Activated naive CD4-positive, alpha-beta T cell treated with anti-CD3 and anti-CD28 coated beads, Interleukin-2, amount 50 U/mL, for 24 hours (primary cell): ENCODE measurements at regions not wholly inside any gene's neighbourhood (a gene's known extent, or its start where the extent isn't known, plus 50 kb on each side); places are given as distances from the start of the nearest gene placed in this dataset.

Experiments used
- H3K27ac Mint-ChIP-seq: one replicate; pipeline ENCODE4 v1.8.0; 2021; ENCODE audit warnings: mild to moderate bottlenecking, mixed read lengths
- H3K27me3 Mint-ChIP-seq: one replicate; pipeline ENCODE4 v1.8.0; 2021; ENCODE audit warnings: mixed read lengths
- H3K36me3 Mint-ChIP-seq: one replicate; pipeline ENCODE4 v1.8.0; 2021; ENCODE audit warnings: mixed read lengths
- H3K4me1 Mint-ChIP-seq: one replicate; pipeline ENCODE4 v1.8.0; 2021; ENCODE audit warnings: mixed read lengths
- H3K4me3 Mint-ChIP-seq: one replicate; pipeline ENCODE4 v1.8.0; 2021; ENCODE audit warnings: mild to moderate bottlenecking, mixed read lengths
- H3K9me3 Mint-ChIP-seq: one replicate; pipeline ENCODE4 v1.8.0; 2021; ENCODE audit warnings: mixed read lengths

- H3K36me3 Mint-ChIP-seq: no peaks in the 10 kb centered on the region
- H3K27ac Mint-ChIP-seq: no peak overlapping the region
- H3K9me3 Mint-ChIP-seq: peaks cover 4% of the 10 kb centered on the region
- H3K27me3 Mint-ChIP-seq: no peaks in the 10 kb centered on the region
- no peaks in the 10 kb centered on the region for H3K4me1 Mint-ChIP-seq
- no peak overlapping the region for H3K4me3 Mint-ChIP-seq
These were observed 251.8 kb upstream of the SLIT2 start for GRCh38 chr4:19999775-20000414.

GRCh38 chr4:19999276-19999675, 252.4 kb upstream of the SLIT2 start:
- H3K27me3 Mint-ChIP-seq: no peaks in the 10 kb centered on the region

GRCh38 chr4:19993242-19993641, 258.5 kb upstream of the SLIT2 start:
- Mint-ChIP-seq H3K4me3 (no peak overlapping the region), H3K27me3 (no peaks in the 10 kb centered on the region), H3K9me3 (peaks cover 5% of the 10 kb centered on the region), H3K27ac (no peak overlapping the region), H3K4me1 (no peaks in the 10 kb centered on the region), H3K36me3 (no peaks in the 10 kb centered on the region)

More at GRCh38 chr4:19999276-19999675, 252.4 kb upstream of the SLIT2 start:
- Mint-ChIP-seq H3K4me1 (no peaks in the 10 kb centered on the region), H3K27ac (no peak overlapping the region), H3K9me3 (peaks cover 4% of the 10 kb centered on the region), H3K4me3 (no peak overlapping the region), H3K36me3 (no peaks in the 10 kb centered on the region)

GRCh38 chr4:19992471-19993093, 259.1 kb upstream of the SLIT2 start:
- Mint-ChIP-seq H3K36me3 (no peaks in the 10 kb centered on the region), H3K4me1 (no peaks in the 10 kb centered on the region), H3K27me3 (no peaks in the 10 kb centered on the region), H3K27ac (no peak overlapping the region), H3K4me3 (no peak overlapping the region), H3K9me3 (peaks cover 5% of the 10 kb centered on the region)

GRCh38 chr4:19987746-19988145, 264.0 kb upstream of the SLIT2 start:
- Mint-ChIP-seq H3K9me3 (peaks cover 5% of the 10 kb centered on the region), H3K27me3 (no peaks in the 10 kb centered on the region), H3K27ac (no peak overlapping the region), H3K4me1 (no peaks in the 10 kb centered on the region), H3K4me3 (no peak overlapping the region), H3K36me3 (no peaks in the 10 kb centered on the region)

- H3K27ac Mint-ChIP-seq: no peak overlapping the region
- H3K27me3 Mint-ChIP-seq: no peaks in the 10 kb centered on the region
- no peak overlapping the region for H3K4me3 Mint-ChIP-seq
- no peaks in the 10 kb centered on the region for H3K4me1 Mint-ChIP-seq
- H3K9me3 Mint-ChIP-seq: peaks cover 2% of the 10 kb centered on the region
- H3K36me3 Mint-ChIP-seq: no peaks in the 10 kb centered on the region
These were observed 268.6 kb upstream of the SLIT2 start for GRCh38 chr4:19983072-19983471.

GRCh38 chr4:19982556-19982955, 269.1 kb upstream of the SLIT2 start:
- Mint-ChIP-seq H3K27me3 (no peaks in the 10 kb centered on the region), H3K4me1 (no peaks in the 10 kb centered on the region), H3K27ac (no peak overlapping the region), H3K36me3 (no peaks in the 10 kb centered on the region), H3K4me3 (no peak overlapping the region), H3K9me3 (peaks cover 6% of the 10 kb centered on the region)

- Mint-ChIP-seq H3K36me3 (no peaks in the 10 kb centered on the region), H3K9me3 (peaks cover 10% of the 10 kb centered on the region), H3K27ac (no peak overlapping the region), H3K27me3 (no peaks in the 10 kb centered on the region), H3K4me1 (no peaks in the 10 kb centered on the region), H3K4me3 (no peak overlapping the region)
These were observed 279.9 kb upstream of the SLIT2 start for GRCh38 chr4:19971829-19972228.

- Mint-ChIP-seq H3K4me1 (no peaks in the 10 kb centered on the region), H3K36me3 (no peaks in the 10 kb centered on the region), H3K9me3 (peaks cover 9% of the 10 kb centered on the region), H3K27me3 (no peaks in the 10 kb centered on the region), H3K4me3 (no peak overlapping the region), H3K27ac (no peak overlapping the region)
These were observed 282.2 kb upstream of the SLIT2 start for GRCh38 chr4:19969492-19969891.

GRCh38 chr4:19961091-19961490, 290.6 kb upstream of the SLIT2 start:
- Mint-ChIP-seq H3K4me3 (no peak overlapping the region), H3K4me1 (no peaks in the 10 kb centered on the region), H3K9me3 (peaks cover 7% of the 10 kb centered on the region), H3K27me3 (no peaks in the 10 kb centered on the region), H3K36me3 (no peaks in the 10 kb centered on the region), H3K27ac (no peak overlapping the region)

GRCh38 chr4:19958848-19959247, 292.9 kb upstream of the SLIT2 start:
- no peak overlapping the region for H3K27ac Mint-ChIP-seq
- no peak overlapping the region for H3K4me3 Mint-ChIP-seq
- peaks cover 7% of the 10 kb centered on the region for H3K9me3 Mint-ChIP-seq
- H3K4me1 Mint-ChIP-seq: no peaks in the 10 kb centered on the region
- no peaks in the 10 kb centered on the region for H3K36me3 Mint-ChIP-seq
- no peaks in the 10 kb centered on the region for H3K27me3 Mint-ChIP-seq

GRCh38 chr4:19947349-19947748, 304.4 kb upstream of the SLIT2 start:
- Mint-ChIP-seq H3K9me3 (peaks cover 13% of the 10 kb centered on the region), H3K27me3 (no peaks in the 10 kb centered on the region), H3K4me3 (no peak overlapping the region), H3K4me1 (no peaks in the 10 kb centered on the region), H3K36me3 (no peaks in the 10 kb centered on the region), H3K27ac (no peak overlapping the region)

GRCh38 chr4:19945979-19946380, 305.7 kb upstream of the SLIT2 start:
- H3K36me3 Mint-ChIP-seq: no peaks in the 10 kb centered on the region

GRCh38 chr4:19945501-19945900, 306.2 kb upstream of the SLIT2 start:
- Mint-ChIP-seq H3K4me3 (no peak overlapping the region), H3K36me3 (no peaks in the 10 kb centered on the region), H3K27ac (no peak overlapping the region), H3K27me3 (no peaks in the 10 kb centered on the region), H3K9me3 (peaks cover 13% of the 10 kb centered on the region), H3K4me1 (no peaks in the 10 kb centered on the region)

More at GRCh38 chr4:19945979-19946380, 305.7 kb upstream of the SLIT2 start:
- no peaks in the 10 kb centered on the region for H3K4me1 Mint-ChIP-seq
- H3K4me3 Mint-ChIP-seq: no peak overlapping the region
- no peak overlapping the region for H3K27ac Mint-ChIP-seq
- no peaks in the 10 kb centered on the region for H3K27me3 Mint-ChIP-seq
- H3K9me3 Mint-ChIP-seq: peaks cover 13% of the 10 kb centered on the region

GRCh38 chr4:19944806-19945205, 306.9 kb upstream of the SLIT2 start:
- peaks cover 13% of the 10 kb centered on the region for H3K9me3 Mint-ChIP-seq
- no peaks in the 10 kb centered on the region for H3K4me1 Mint-ChIP-seq
- H3K27ac Mint-ChIP-seq: no peak overlapping the region
- H3K4me3 Mint-ChIP-seq: no peak overlapping the region
- H3K27me3 Mint-ChIP-seq: no peaks in the 10 kb centered on the region
- H3K36me3 Mint-ChIP-seq: no peaks in the 10 kb centered on the region

GRCh38 chr4:19944251-19944650, 307.5 kb upstream of the SLIT2 start:
- no peak overlapping the region for H3K4me3 Mint-ChIP-seq

GRCh38 chr4:19941434-19941833, 310.3 kb upstream of the SLIT2 start:
- Mint-ChIP-seq H3K27ac (no peak overlapping the region), H3K4me1 (no peaks in the 10 kb centered on the region), H3K36me3 (no peaks in the 10 kb centered on the region), H3K9me3 (peaks cover 6% of the 10 kb centered on the region), H3K27me3 (no peaks in the 10 kb centered on the region), H3K4me3 (no peak overlapping the region)

More at GRCh38 chr4:19944251-19944650, 307.5 kb upstream of the SLIT2 start:
- no peak overlapping the region for H3K27ac Mint-ChIP-seq
- no peaks in the 10 kb centered on the region for H3K36me3 Mint-ChIP-seq
- H3K4me1 Mint-ChIP-seq: no peaks in the 10 kb centered on the region
- H3K9me3 Mint-ChIP-seq: peaks cover 13% of the 10 kb centered on the region
- no peaks in the 10 kb centered on the region for H3K27me3 Mint-ChIP-seq
